ENCODE measurements at regions not wholly inside any gene's neighbourhood (a gene's known extent, or its start where the extent isn't known, plus 50 kb on each side); places are given as distances from the start of the nearest gene placed in this dataset.

DNA sequence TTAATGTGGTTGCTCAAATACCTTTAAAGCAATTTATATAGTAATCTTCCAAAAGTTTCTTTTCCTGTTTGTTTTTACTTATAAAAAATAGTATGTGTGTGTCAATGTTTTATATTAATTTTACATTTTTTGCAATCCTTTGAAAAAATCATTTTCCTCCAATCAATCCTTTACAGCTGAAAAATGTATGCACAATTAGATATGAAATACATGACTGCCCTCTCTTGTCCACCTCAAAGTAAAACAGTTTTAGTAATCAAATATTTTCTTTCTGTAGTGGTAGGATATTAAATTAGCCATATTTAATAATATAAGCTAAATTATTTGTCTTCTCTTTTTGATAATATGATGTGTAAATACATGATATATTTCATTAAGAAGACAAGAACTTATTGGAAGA, 269.9 kb downstream of the ADAMTS20 start:
- no peak for TF ChIP-seq EZH2 (IDR thresholded peaks at IDR 0.05; ENCODE audit: low read length, missing control alignments)
- TF ChIP-seq, protein P1, sequence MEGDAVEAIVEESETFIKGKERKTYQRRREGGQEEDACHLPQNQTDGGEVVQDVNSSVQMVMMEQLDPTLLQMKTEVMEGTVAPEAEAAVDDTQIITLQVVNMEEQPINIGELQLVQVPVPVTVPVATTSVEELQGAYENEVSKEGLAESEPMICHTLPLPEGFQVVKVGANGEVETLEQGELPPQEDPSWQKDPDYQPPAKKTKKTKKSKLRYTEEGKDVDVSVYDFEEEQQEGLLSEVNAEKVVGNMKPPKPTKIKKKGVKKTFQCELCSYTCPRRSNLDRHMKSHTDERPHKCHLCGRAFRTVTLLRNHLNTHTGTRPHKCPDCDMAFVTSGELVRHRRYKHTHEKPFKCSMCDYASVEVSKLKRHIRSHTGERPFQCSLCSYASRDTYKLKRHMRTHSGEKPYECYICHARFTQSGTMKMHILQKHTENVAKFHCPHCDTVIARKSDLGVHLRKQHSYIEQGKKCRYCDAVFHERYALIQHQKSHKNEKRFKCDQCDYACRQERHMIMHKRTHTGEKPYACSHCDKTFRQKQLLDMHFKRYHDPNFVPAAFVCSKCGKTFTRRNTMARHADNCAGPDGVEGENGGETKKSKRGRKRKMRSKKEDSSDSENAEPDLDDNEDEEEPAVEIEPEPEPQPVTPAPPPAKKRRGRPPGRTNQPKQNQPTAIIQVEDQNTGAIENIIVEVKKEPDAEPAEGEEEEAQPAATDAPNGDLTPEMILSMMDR (conservative IDR thresholded peaks at IDR 0.05 in 1 of 2, IDR thresholded peaks at IDR 0.05 in 1 of 2; ENCODE audit: low read depth in 1 of 2, low read length in 2 of 2) = peak in 1 of 2 donors; percentile 41

All from fibroblast of lung (primary cell).